NB4 (cell line): ENCODE measurements at regions not wholly inside any gene's neighbourhood (a gene's known extent, or its start where the extent isn't known, plus 50 kb on each side); places are given as distances from the start of the nearest gene placed in this dataset.

Experiments used
- MYC ChIP-seq: IDR thresholded peaks from 2 replicates; pipeline ENCODE4 v1.6.1; 2011; ENCODE audit warnings: low read depth, low read length
- POLR2A ChIP-seq: IDR thresholded peaks from 2 replicates; pipeline ENCODE4 v1.6.1; 2011; ENCODE audit warnings: mild to moderate bottlenecking; ENCODE audit not compliant: insufficient read length; ENCODE audit errors: extremely low read depth
- TF ChIP-seq, protein P1 (sequence below): IDR thresholded peaks from one replicate; pipeline ENCODE4 v1.5.1; 2012; ENCODE audit warnings: low read depth, low read length

DNA sequence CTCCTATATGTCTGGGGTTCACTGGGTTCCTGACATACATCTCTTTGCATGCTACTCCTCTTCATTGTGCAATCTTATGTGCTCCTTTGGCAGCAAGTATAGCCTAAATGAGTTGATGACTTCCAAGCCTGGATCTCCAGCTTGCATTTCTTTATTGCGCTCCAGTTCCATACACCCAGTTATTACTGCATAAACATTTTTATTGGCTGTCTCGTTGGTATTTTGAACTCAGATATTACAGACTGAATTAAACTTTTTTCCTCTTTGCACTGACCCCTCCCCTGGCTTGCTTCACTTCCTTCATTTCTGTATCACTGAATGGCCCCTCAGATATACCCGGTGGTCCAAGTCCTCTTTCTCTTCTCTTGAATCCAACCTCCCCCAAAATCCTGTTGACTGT is 219.2 kb downstream of the MC4R start:
- TF ChIP-seq, protein P1, sequence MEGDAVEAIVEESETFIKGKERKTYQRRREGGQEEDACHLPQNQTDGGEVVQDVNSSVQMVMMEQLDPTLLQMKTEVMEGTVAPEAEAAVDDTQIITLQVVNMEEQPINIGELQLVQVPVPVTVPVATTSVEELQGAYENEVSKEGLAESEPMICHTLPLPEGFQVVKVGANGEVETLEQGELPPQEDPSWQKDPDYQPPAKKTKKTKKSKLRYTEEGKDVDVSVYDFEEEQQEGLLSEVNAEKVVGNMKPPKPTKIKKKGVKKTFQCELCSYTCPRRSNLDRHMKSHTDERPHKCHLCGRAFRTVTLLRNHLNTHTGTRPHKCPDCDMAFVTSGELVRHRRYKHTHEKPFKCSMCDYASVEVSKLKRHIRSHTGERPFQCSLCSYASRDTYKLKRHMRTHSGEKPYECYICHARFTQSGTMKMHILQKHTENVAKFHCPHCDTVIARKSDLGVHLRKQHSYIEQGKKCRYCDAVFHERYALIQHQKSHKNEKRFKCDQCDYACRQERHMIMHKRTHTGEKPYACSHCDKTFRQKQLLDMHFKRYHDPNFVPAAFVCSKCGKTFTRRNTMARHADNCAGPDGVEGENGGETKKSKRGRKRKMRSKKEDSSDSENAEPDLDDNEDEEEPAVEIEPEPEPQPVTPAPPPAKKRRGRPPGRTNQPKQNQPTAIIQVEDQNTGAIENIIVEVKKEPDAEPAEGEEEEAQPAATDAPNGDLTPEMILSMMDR = no peak
- TF ChIP-seq POLR2A = no peak
- no peak for TF ChIP-seq MYC
